Dendritic cell treated with granulocyte-macrophage colony-stimulating factor and Interleukin-4, amounts not matched to agents 40 ng/mL and 50 ng/mL, for 4 days (primary cell): ENCODE measurements at regions not wholly inside any gene's neighbourhood (a gene's known extent, or its start where the extent isn't known, plus 50 kb on each side); places are given as distances from the start of the nearest gene placed in this dataset.

Source experiments
- H3K27ac Mint-ChIP-seq: one replicate; pipeline ENCODE4 v1.8.0; 2022; ENCODE audit warnings: mild to moderate bottlenecking, mixed read lengths
- H3K27me3 Mint-ChIP-seq: one replicate; pipeline ENCODE4 v1.8.0; 2022; ENCODE audit warnings: mild to moderate bottlenecking, mixed read lengths
- H3K36me3 Mint-ChIP-seq: one replicate; pipeline ENCODE4 v1.8.0; 2022; ENCODE audit warnings: low read depth, mixed read lengths
- H3K4me1 Mint-ChIP-seq: one replicate; pipeline ENCODE4 v1.8.0; 2022; ENCODE audit warnings: low read depth, mixed read lengths
- H3K4me3 Mint-ChIP-seq: one replicate; pipeline ENCODE4 v1.8.0; 2022; ENCODE audit warnings: mild to moderate bottlenecking, moderate library complexity, mixed read lengths
- H3K9me3 Mint-ChIP-seq: one replicate; pipeline ENCODE4 v1.8.0; 2022; ENCODE audit warnings: mixed read lengths
- intact Hi-C: fragments of 100-400 bp; cut with micrococcal nuclease; formaldehyde crosslinking; loops from one replicate; pipeline ENCODE4 v1.15.0; 2022

GRCh38 chr6:147806697-147807096 lies 298.2 kb downstream of the SAMD5 start:
- Mint-ChIP-seq H3K27ac (no peak overlapping the region), H3K9me3 (peaks cover 30% of the 10 kb centered on the region), H3K27me3 (no peaks in the 10 kb centered on the region), H3K4me1 (no peaks in the 10 kb centered on the region), H3K36me3 (no peaks in the 10 kb centered on the region), H3K4me3 (no peak overlapping the region)
- intact Hi-C loops: no loop called here

GRCh38 chr6:147808640-147809039 lies 300.1 kb downstream of the SAMD5 start:
- no peaks in the 10 kb centered on the region for H3K36me3 Mint-ChIP-seq
- H3K4me3 Mint-ChIP-seq: no peak overlapping the region
- no peak overlapping the region for H3K27ac Mint-ChIP-seq
- intact Hi-C loops: no loop called here
- H3K4me1 Mint-ChIP-seq: no peaks in the 10 kb centered on the region
- no peaks in the 10 kb centered on the region for H3K27me3 Mint-ChIP-seq
- peaks cover 27% of the 10 kb centered on the region for H3K9me3 Mint-ChIP-seq

- H3K27ac Mint-ChIP-seq: no peak overlapping the region
- H3K4me1 Mint-ChIP-seq: no peaks in the 10 kb centered on the region
- intact Hi-C loops: no loop called here
- no peaks in the 10 kb centered on the region for H3K9me3 Mint-ChIP-seq
- H3K4me3 Mint-ChIP-seq: no peak overlapping the region
- no peaks in the 10 kb centered on the region for H3K27me3 Mint-ChIP-seq
- no peaks in the 10 kb centered on the region for H3K36me3 Mint-ChIP-seq
These were observed 303.6 kb downstream of the SAMD5 start for GRCh38 chr6:147811913-147812629.

- intact Hi-C loops: no loop called here
- no peaks in the 10 kb centered on the region for H3K4me1 Mint-ChIP-seq
- no peak overlapping the region for H3K27ac Mint-ChIP-seq
- H3K9me3 Mint-ChIP-seq: no peaks in the 10 kb centered on the region
- no peak overlapping the region for H3K4me3 Mint-ChIP-seq
- no peaks in the 10 kb centered on the region for H3K36me3 Mint-ChIP-seq
- no peaks in the 10 kb centered on the region for H3K27me3 Mint-ChIP-seq
These were observed 308.7 kb downstream of the SAMD5 start for GRCh38 chr6:147817042-147817689.

- Mint-ChIP-seq H3K27ac (no peak overlapping the region), H3K9me3 (no peaks in the 10 kb centered on the region), H3K4me3 (no peak overlapping the region), H3K36me3 (no peaks in the 10 kb centered on the region), H3K4me1 (no peaks in the 10 kb centered on the region), H3K27me3 (no peaks in the 10 kb centered on the region)
- intact Hi-C loops: no loop called here
These were observed 312.0 kb downstream of the SAMD5 start for GRCh38 chr6:147820520-147820919.

GRCh38 chr6:147821295-147821897 lies 312.9 kb downstream of the SAMD5 start:
- Mint-ChIP-seq H3K27me3 (no peaks in the 10 kb centered on the region), H3K27ac (no peak overlapping the region), H3K36me3 (no peaks in the 10 kb centered on the region), H3K4me1 (no peaks in the 10 kb centered on the region), H3K4me3 (no peak overlapping the region), H3K9me3 (no peaks in the 10 kb centered on the region)
- intact Hi-C loops: no loop called here

- intact Hi-C loops: no loop called here
- H3K4me3 Mint-ChIP-seq: no peak overlapping the region
- H3K27me3 Mint-ChIP-seq: no peaks in the 10 kb centered on the region
- H3K27ac Mint-ChIP-seq: no peak overlapping the region
- H3K36me3 Mint-ChIP-seq: no peaks in the 10 kb centered on the region
- no peaks in the 10 kb centered on the region for H3K9me3 Mint-ChIP-seq
- no peaks in the 10 kb centered on the region for H3K4me1 Mint-ChIP-seq
These were observed 315.4 kb downstream of the SAMD5 start for GRCh38 chr6:147823936-147824335.

- Mint-ChIP-seq H3K27me3 (no peaks in the 10 kb centered on the region), H3K4me1 (no peaks in the 10 kb centered on the region), H3K27ac (no peak overlapping the region), H3K9me3 (no peaks in the 10 kb centered on the region), H3K4me3 (no peak overlapping the region), H3K36me3 (no peaks in the 10 kb centered on the region)
- intact Hi-C loops: no loop called here
These were observed 317.4 kb downstream of the SAMD5 start for GRCh38 chr6:147825848-147826247.

- intact Hi-C loops: no loop called here
- Mint-ChIP-seq H3K4me1 (no peaks in the 10 kb centered on the region), H3K36me3 (no peaks in the 10 kb centered on the region), H3K27me3 (no peaks in the 10 kb centered on the region), H3K9me3 (no peaks in the 10 kb centered on the region), H3K4me3 (no peak overlapping the region), H3K27ac (no peak overlapping the region)
These were observed 318.2 kb downstream of the SAMD5 start for GRCh38 chr6:147826698-147827097.

GRCh38 chr6:147829418-147829817 lies 320.9 kb downstream of the SAMD5 start:
- Mint-ChIP-seq H3K9me3 (no peaks in the 10 kb centered on the region), H3K4me1 (no peaks in the 10 kb centered on the region), H3K36me3 (no peaks in the 10 kb centered on the region), H3K4me3 (no peak overlapping the region), H3K27me3 (no peaks in the 10 kb centered on the region), H3K27ac (no peak overlapping the region)
- intact Hi-C loops: no loop called here

- H3K9me3 Mint-ChIP-seq: no peaks in the 10 kb centered on the region
- no peaks in the 10 kb centered on the region for H3K36me3 Mint-ChIP-seq
- H3K27me3 Mint-ChIP-seq: no peaks in the 10 kb centered on the region
- H3K4me3 Mint-ChIP-seq: no peak overlapping the region
- no peak overlapping the region for H3K27ac Mint-ChIP-seq
- H3K4me1 Mint-ChIP-seq: no peaks in the 10 kb centered on the region
- intact Hi-C loops: no loop called here
These were observed 321.3 kb downstream of the SAMD5 start for GRCh38 chr6:147829835-147830234.

- intact Hi-C loops: no loop called here
- no peak overlapping the region for H3K27ac Mint-ChIP-seq
These were observed 322.9 kb downstream of the SAMD5 start for GRCh38 chr6:147831356-147831755.

GRCh38 chr6:147833607-147834006 lies 325.1 kb downstream of the SAMD5 start:
- no peak overlapping the region for H3K4me3 Mint-ChIP-seq
- intact Hi-C loops: no loop called here
- H3K9me3 Mint-ChIP-seq: no peaks in the 10 kb centered on the region
- no peaks in the 10 kb centered on the region for H3K36me3 Mint-ChIP-seq
- H3K27ac Mint-ChIP-seq: no peak overlapping the region
- H3K4me1 Mint-ChIP-seq: no peaks in the 10 kb centered on the region
- H3K27me3 Mint-ChIP-seq: no peaks in the 10 kb centered on the region

More at GRCh38 chr6:147831356-147831755, 322.9 kb downstream of the SAMD5 start:
- Mint-ChIP-seq H3K4me1 (no peaks in the 10 kb centered on the region), H3K36me3 (no peaks in the 10 kb centered on the region), H3K27me3 (no peaks in the 10 kb centered on the region), H3K4me3 (no peak overlapping the region), H3K9me3 (no peaks in the 10 kb centered on the region)

GRCh38 chr6:147834084-147834776 lies 325.7 kb downstream of the SAMD5 start:
- Mint-ChIP-seq H3K4me1 (no peaks in the 10 kb centered on the region), H3K9me3 (no peaks in the 10 kb centered on the region), H3K27ac (no peak overlapping the region), H3K27me3 (no peaks in the 10 kb centered on the region), H3K36me3 (no peaks in the 10 kb centered on the region), H3K4me3 (no peak overlapping the region)
- intact Hi-C loops: no loop called here
